ENCODE measurements at regions not wholly inside any gene's neighbourhood (a gene's known extent, or its start where the extent isn't known, plus 50 kb on each side); places are given as distances from the start of the nearest gene placed in this dataset.

DNA sequence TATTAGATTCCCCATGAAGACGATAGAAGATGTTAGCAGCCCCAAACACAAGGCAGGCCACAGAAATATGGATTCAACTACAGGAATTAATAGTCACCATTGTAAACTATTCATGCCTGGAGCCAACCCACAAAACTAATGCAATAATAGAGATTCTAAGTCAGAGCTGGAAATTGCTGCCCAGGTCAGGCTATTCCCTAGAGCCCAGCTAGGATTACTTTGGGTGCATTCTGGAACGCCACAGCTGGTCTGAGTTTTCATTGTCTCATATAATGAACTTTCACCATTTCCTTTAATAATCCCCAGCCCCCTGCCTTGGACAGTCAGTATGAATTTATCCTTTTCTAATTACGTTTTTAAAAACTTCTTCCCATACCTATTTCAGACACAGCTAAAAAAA lies 252.6 kb downstream of the PAPSS1 start:
- H3K4me3 ChIP-seq (replicated peaks in 1 of 3; ENCODE audit: insufficient read depth in 1 of 3, low read depth in 1 of 3, low read length in 3 of 3): no peak overlapping the region
- intact Hi-C loops (cut with micrococcal nuclease) (no loop called here), dilution Hi-C loops (cut with MboI; ENCODE audit: extremely low pct_ligation_motif_present, low sequenced_read_pairs) (no loop called here)
- no peak overlapping the region for H3K4me2 ChIP-seq (ENCODE audit: insufficient read depth, low read length)
- no peaks in the 10 kb centered on the region for H3K79me2 ChIP-seq (ENCODE audit: control insufficient read depth, insufficient read depth, low read length)
- no peak for DNase-seq (ENCODE audit: low read depth, low spot score)
- H3K36me3 ChIP-seq (ENCODE audit: control insufficient read depth in 2 of 2, extremely low read depth in 1 of 2, insufficient read depth in 2 of 2, low read length in 2 of 2): no peaks in the 10 kb centered on the region
- H4K20me1 ChIP-seq (replicated peaks; ENCODE audit: control insufficient read depth, extremely low read depth, insufficient read depth, low read length): no peaks in the 10 kb centered on the region
- no TSS peak for BruUV-seq (replicated peaks)
- no peaks in the 10 kb centered on the region for H3K4me1 ChIP-seq (ENCODE audit: control insufficient read depth, extremely low read depth, insufficient read depth, low read length)
- no peak overlapping the region for H3K9ac ChIP-seq (replicated peaks; ENCODE audit: extremely low read depth, insufficient read depth, low read length)
- no peak overlapping the region for H2AFZ ChIP-seq (ENCODE audit: low read depth, low read length)
- no peaks in the 10 kb centered on the region for H3K9me1 ChIP-seq (replicated peaks; ENCODE audit: control insufficient read depth, extremely low read depth, insufficient read depth, low read length)
- no peak for FAIRE-seq
- no peaks in the 10 kb centered on the region for H3K9me3 ChIP-seq (replicated peaks; ENCODE audit: control insufficient read depth, insufficient read depth, low read length)
- H3K27me3 ChIP-seq (ENCODE audit: control insufficient read depth in 2 of 2, insufficient read depth in 2 of 2, low read length in 2 of 2): no peaks in the 10 kb centered on the region
- ChIA-PET CTCF (no interaction called here), POLR2A (no interaction called here)
- no peak overlapping the region for H3K27ac ChIP-seq (ENCODE audit: insufficient read depth, low read depth, low read length)
- no peak for TF ChIP-seq JUN (IDR thresholded peaks at IDR 0.05; ENCODE audit: borderline replicate concordance, insufficient read depth, insufficient read length, low read depth)
- TF ChIP-seq, protein P1, sequence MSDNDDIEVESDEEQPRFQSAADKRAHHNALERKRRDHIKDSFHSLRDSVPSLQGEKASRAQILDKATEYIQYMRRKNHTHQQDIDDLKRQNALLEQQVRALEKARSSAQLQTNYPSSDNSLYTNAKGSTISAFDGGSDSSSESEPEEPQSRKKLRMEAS (IDR thresholded peaks at IDR 0.05; ENCODE audit: insufficient read depth, insufficient read length): no peak
- TF ChIP-seq, protein P2, sequence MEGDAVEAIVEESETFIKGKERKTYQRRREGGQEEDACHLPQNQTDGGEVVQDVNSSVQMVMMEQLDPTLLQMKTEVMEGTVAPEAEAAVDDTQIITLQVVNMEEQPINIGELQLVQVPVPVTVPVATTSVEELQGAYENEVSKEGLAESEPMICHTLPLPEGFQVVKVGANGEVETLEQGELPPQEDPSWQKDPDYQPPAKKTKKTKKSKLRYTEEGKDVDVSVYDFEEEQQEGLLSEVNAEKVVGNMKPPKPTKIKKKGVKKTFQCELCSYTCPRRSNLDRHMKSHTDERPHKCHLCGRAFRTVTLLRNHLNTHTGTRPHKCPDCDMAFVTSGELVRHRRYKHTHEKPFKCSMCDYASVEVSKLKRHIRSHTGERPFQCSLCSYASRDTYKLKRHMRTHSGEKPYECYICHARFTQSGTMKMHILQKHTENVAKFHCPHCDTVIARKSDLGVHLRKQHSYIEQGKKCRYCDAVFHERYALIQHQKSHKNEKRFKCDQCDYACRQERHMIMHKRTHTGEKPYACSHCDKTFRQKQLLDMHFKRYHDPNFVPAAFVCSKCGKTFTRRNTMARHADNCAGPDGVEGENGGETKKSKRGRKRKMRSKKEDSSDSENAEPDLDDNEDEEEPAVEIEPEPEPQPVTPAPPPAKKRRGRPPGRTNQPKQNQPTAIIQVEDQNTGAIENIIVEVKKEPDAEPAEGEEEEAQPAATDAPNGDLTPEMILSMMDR (IDR thresholded peaks at IDR 0.05; ENCODE audit: extremely low read depth in 1 of 2, insufficient read depth in 1 of 2, low read depth in 1 of 2, low read length in 2 of 2): no peak

DNA sequence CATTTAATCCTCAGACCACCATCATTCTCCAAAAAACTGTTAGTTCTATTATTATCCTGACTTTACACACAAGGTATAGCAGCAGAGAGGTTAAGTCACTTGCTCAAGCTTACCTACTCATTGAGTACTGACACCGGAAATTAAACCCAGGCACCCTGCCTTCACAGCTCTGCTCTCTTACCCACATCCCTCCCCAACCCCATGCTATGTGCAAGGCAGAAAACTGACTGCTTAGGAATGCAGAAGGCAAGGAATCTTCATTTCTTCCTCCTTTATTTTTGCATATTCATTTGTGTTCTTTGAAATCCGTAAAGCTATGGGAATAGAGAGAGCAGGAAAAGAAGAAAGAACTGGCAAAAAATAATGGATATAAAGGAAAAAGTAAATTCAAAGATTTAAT lies 261.8 kb downstream of the PAPSS1 start:
- H3K4me3 ChIP-seq (replicated peaks in 1 of 3; ENCODE audit: insufficient read depth in 1 of 3, low read depth in 1 of 3, low read length in 3 of 3): no peak overlapping the region
- H4K20me1 ChIP-seq (replicated peaks; ENCODE audit: control insufficient read depth, extremely low read depth, insufficient read depth, low read length): no peaks in the 10 kb centered on the region
- H3K9me3 ChIP-seq (replicated peaks; ENCODE audit: control insufficient read depth, insufficient read depth, low read length): no peaks in the 10 kb centered on the region
- H3K27ac ChIP-seq (ENCODE audit: insufficient read depth, low read depth, low read length): no peak overlapping the region
- CTCF ChIA-PET: no interaction called here
- H3K36me3 ChIP-seq (ENCODE audit: control insufficient read depth in 2 of 2, extremely low read depth in 1 of 2, insufficient read depth in 2 of 2, low read length in 2 of 2): no peaks in the 10 kb centered on the region
- H2AFZ ChIP-seq (ENCODE audit: low read depth, low read length): no peak overlapping the region
- TF ChIP-seq MYC (IDR thresholded peaks at IDR 0.05; ENCODE audit: low read depth, low read length) (no peak), POLR2AphosphoS5 (IDR thresholded peaks at IDR 0.05; ENCODE audit: insufficient read depth, low read depth, low read length) (no peak), JUN (IDR thresholded peaks at IDR 0.05; ENCODE audit: borderline replicate concordance, insufficient read depth, insufficient read length, low read depth) (no peak), GATA2 (IDR thresholded peaks at IDR 0.05; ENCODE audit: insufficient read depth, insufficient read length, low read depth, low read length) (no peak), POLR2A (IDR thresholded peaks at IDR 0.05; ENCODE audit: low read depth, low read length) (no peak), FOS (IDR thresholded peaks at IDR 0.05; ENCODE audit: borderline replicate concordance, insufficient read depth, low read length) (no peak), EZH2 (IDR thresholded peaks at IDR 0.05; ENCODE audit: borderline replicate concordance, low read depth, low read length, severe bottlenecking) (no peak)
- TF ChIP-seq, protein P2 (IDR thresholded peaks at IDR 0.05; ENCODE audit: extremely low read depth in 1 of 2, insufficient read depth in 1 of 2, low read depth in 1 of 2, low read length in 2 of 2): no peak
- TF ChIP-seq, protein P1 (IDR thresholded peaks at IDR 0.05; ENCODE audit: insufficient read depth, insufficient read length): no peak
- intact Hi-C loops (cut with micrococcal nuclease): no loop called here
- no peaks in the 10 kb centered on the region for H3K4me1 ChIP-seq (ENCODE audit: control insufficient read depth, extremely low read depth, insufficient read depth, low read length)
- no peak overlapping the region for H3K9ac ChIP-seq (replicated peaks; ENCODE audit: extremely low read depth, insufficient read depth, low read length)
- dilution Hi-C loops (cut with MboI; ENCODE audit: extremely low pct_ligation_motif_present, low sequenced_read_pairs): no loop called here
- FAIRE-seq (no peak), DNase-seq (ENCODE audit: low read depth, low spot score) (no peak)
- no peaks in the 10 kb centered on the region for H3K79me2 ChIP-seq (ENCODE audit: control insufficient read depth, insufficient read depth, low read length)
- POLR2A ChIA-PET: no interaction called here
- H3K4me2 ChIP-seq (ENCODE audit: insufficient read depth, low read length): no peak overlapping the region
- H3K27me3 ChIP-seq (ENCODE audit: control insufficient read depth in 2 of 2, insufficient read depth in 2 of 2, low read length in 2 of 2): no peaks in the 10 kb centered on the region
- H3K9me1 ChIP-seq (replicated peaks; ENCODE audit: control insufficient read depth, extremely low read depth, insufficient read depth, low read length): no peaks in the 10 kb centered on the region
- BruUV-seq (replicated peaks): no TSS peak
